Duodenal mucosa (tissue), 2 donors: ENCODE measurements at regions not wholly inside any gene's neighbourhood (a gene's known extent, or its start where the extent isn't known, plus 50 kb on each side); places are given as distances from the start of the nearest gene placed in this dataset.

Experiments
- H3K27ac ChIP-seq: one replicate; pipeline ENCODE4 v1.7.0; 2013; ENCODE audit warnings: low read depth, low read length
- H3K27me3 ChIP-seq, 2 donors: one replicate each; pipeline ENCODE4 v1.7.0; 2013; ENCODE audit warnings: low read length in 2 of 2, control low read depth in 1 of 2; ENCODE audit not compliant: insufficient read depth in 2 of 2, control insufficient read depth in 1 of 2
- H3K36me3 ChIP-seq, 2 donors: one replicate each; pipeline ENCODE4 v1.7.0; 2013; ENCODE audit warnings: low read length in 2 of 2, control low read depth in 1 of 2; ENCODE audit not compliant: insufficient read depth in 2 of 2, control insufficient read depth in 1 of 2
- H3K4me1 ChIP-seq, 2 donors: one replicate each; pipeline ENCODE4 v1.7.0; 2013; ENCODE audit warnings: low read length in 2 of 2, control low read depth in 1 of 2; ENCODE audit not compliant: insufficient read depth in 2 of 2, control insufficient read depth in 1 of 2
- H3K4me3 ChIP-seq, 2 donors: one replicate each; pipeline ENCODE4 v1.7.0; 2013; ENCODE audit warnings: low read length in 2 of 2, low read depth in 1 of 2
- H3K9ac ChIP-seq, 2 donors: one replicate each; pipeline ENCODE4 v1.7.0; 2013; ENCODE audit warnings: low read length in 2 of 2, low read depth in 1 of 2
- H3K9me3 ChIP-seq, 2 donors: one replicate each; pipeline ENCODE4 v1.7.0; 2013; ENCODE audit warnings: low read length in 2 of 2, control low read depth in 1 of 2; ENCODE audit not compliant: control insufficient read depth in 1 of 2

- no peaks in the 10 kb centered on the region for H3K36me3 ChIP-seq
- no peaks in the 10 kb centered on the region for H3K27me3 ChIP-seq
- no peaks in the 10 kb centered on the region for H3K4me1 ChIP-seq
- no peak overlapping the region for H3K27ac ChIP-seq
- no peaks in the 10 kb centered on the region for H3K9me3 ChIP-seq
- no peak overlapping the region for H3K4me3 ChIP-seq
- H3K9ac ChIP-seq = no peak overlapping the region
Observed at GRCh38 chr1:98086156-98086555, 165.3 kb upstream of the DPYD start.

- H3K36me3 ChIP-seq = no peaks in the 10 kb centered on the region
- no peaks in the 10 kb centered on the region for H3K27me3 ChIP-seq
- no peak overlapping the region for H3K4me3 ChIP-seq
- no peaks in the 10 kb centered on the region for H3K4me1 ChIP-seq
- no peaks in the 10 kb centered on the region for H3K9me3 ChIP-seq
- H3K9ac ChIP-seq = no peak overlapping the region
- H3K27ac ChIP-seq = no peak overlapping the region
Observed at GRCh38 chr1:98084188-98084587, 163.4 kb upstream of the DPYD start.

DNA sequence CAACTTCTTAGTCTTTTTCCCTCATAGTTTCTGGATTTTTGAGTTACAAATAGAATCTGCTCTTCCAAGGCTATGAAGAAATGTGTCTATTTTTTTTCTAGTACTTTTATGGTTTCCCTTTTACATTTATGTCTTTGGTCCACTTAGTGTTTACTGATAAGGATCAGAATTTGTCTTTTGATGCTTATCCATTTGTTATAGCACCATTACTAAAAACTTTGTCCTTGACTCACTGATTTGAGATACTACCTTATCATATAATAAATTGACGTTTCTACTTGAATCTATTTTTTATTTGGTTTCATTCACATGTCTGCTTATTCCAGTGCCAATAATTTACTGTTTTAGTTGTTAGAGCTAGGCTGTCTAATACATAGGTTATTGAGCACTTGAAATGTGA, 161.1 kb upstream of the DPYD start:
- H3K36me3 ChIP-seq = no peaks in the 10 kb centered on the region
- no peaks in the 10 kb centered on the region for H3K4me1 ChIP-seq
- no peak overlapping the region for H3K9ac ChIP-seq
- no peaks in the 10 kb centered on the region for H3K9me3 ChIP-seq
- no peak overlapping the region for H3K4me3 ChIP-seq
- H3K27ac ChIP-seq = no peak overlapping the region
- H3K27me3 ChIP-seq = no peaks in the 10 kb centered on the region

DNA sequence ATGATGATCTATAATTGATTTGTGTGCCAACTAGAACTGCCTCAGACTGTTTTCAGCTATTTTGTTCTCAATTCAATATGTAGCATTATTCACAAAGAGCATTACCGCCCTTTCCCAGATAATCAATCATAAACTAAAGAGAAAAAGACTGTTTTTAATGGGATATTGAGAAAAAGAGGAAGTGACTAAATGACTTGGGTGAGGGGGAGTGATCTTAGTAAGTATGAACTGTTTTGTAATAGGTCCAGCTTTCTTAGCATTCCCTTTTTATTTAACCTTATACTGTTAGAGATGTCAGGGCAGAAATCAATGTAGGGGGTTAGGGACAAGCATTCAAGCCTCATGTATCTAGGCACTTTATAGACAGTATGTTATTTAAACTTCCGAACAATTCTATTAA, 157.8 kb upstream of the DPYD start:
- Histone ChIP-seq H3K27me3 (no peaks in the 10 kb centered on the region), H3K27ac (no peak overlapping the region), H3K4me3 (no peak overlapping the region), H3K9ac (no peak overlapping the region), H3K9me3 (peaks cover 0 to 4% of the 10 kb centered on the region in 2 donors), H3K4me1 (peaks cover 0 to 12% of the 10 kb centered on the region in 2 donors), H3K36me3 (no peaks in the 10 kb centered on the region)

DNA sequence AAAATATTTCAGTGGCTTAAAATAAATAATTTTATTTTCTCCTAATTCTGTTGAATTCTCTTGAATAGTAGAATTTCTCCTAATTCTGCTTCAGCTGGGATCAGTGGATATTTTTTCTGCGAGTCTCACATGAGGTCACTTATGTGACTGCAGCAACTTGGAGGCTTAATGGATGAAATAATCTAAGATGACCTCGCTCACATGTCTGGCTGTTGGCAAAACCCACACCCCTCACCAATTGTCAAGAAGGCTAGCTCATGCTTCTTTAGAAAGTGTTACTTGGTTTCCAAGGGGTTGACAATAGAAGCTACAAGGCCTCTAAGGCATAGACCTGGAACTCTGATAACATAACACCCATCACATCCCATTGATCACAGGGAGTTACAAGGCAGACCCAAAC, 156.9 kb upstream of the DPYD start:
- H3K36me3 ChIP-seq = no peaks in the 10 kb centered on the region
- no peaks in the 10 kb centered on the region for H3K27me3 ChIP-seq
- peaks cover 0 to 12% of the 10 kb centered on the region in 2 donors for H3K4me1 ChIP-seq
- H3K27ac ChIP-seq = no peak overlapping the region
- H3K9ac ChIP-seq = no peak overlapping the region
- no peak overlapping the region for H3K4me3 ChIP-seq
- H3K9me3 ChIP-seq = peaks cover 0 to 4% of the 10 kb centered on the region in 2 donors

- Histone ChIP-seq H3K9ac (no peak overlapping the region), H3K4me1 (peaks cover 0 to 12% of the 10 kb centered on the region in 2 donors), H3K27me3 (no peaks in the 10 kb centered on the region), H3K36me3 (no peaks in the 10 kb centered on the region), H3K27ac (no peak overlapping the region), H3K4me3 (no peak overlapping the region), H3K9me3 (peaks cover 0 to 4% of the 10 kb centered on the region in 2 donors)
Observed at GRCh38 chr1:98075626-98076025, 154.8 kb upstream of the DPYD start.

DNA sequence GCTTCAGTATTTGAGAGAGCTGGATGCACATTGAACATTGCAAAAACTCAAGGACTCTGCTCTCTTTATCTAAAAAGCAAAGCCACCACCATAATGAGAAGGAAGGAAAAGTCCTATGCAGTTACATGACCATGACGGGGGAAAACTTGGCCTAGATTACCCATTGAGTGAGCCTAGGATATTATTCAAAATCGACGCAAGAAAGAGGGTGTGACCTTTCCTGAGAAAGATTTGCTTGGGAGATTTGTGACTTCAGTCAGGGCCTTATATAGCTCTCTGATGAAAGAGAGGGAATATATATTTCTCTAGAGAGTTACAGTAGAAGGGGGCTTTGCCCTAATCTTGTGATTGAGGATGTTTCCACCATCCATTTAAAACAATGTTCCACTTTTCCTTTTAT, 153.0 kb upstream of the DPYD start:
- Histone ChIP-seq H3K27ac (no peak overlapping the region), H3K27me3 (no peaks in the 10 kb centered on the region), H3K4me1 (peaks cover 0 to 12% of the 10 kb centered on the region in 2 donors), H3K9ac (no peak overlapping the region), H3K36me3 (no peaks in the 10 kb centered on the region), H3K4me3 (no peak overlapping the region), H3K9me3 (peaks cover 0 to 4% of the 10 kb centered on the region in 2 donors)

DNA sequence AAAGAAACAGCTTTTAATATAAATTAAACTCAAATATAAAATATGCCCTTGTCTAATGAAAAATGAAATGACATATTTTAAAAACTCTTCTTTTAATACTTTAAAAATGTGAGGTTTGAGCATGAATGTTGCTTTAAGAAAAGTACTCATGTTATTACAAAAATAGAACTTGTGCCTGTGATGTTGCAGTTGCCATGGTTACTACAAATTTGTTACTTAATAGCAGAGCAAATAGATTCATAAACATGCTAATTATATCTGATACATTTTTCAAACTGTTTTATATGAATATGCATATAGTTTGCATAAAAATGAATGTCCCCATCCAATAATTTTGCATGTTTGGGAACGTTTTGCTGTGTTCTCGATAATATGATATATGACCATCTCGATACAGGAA, 152.3 kb upstream of the DPYD start:
- peaks cover 0 to 4% of the 10 kb centered on the region in 2 donors for H3K9me3 ChIP-seq
- no peaks in the 10 kb centered on the region for H3K36me3 ChIP-seq
- no peaks in the 10 kb centered on the region for H3K27me3 ChIP-seq
- H3K9ac ChIP-seq = no peak overlapping the region
- no peak overlapping the region for H3K27ac ChIP-seq
- peaks cover 0 to 12% of the 10 kb centered on the region in 2 donors for H3K4me1 ChIP-seq
- no peak overlapping the region for H3K4me3 ChIP-seq

DNA sequence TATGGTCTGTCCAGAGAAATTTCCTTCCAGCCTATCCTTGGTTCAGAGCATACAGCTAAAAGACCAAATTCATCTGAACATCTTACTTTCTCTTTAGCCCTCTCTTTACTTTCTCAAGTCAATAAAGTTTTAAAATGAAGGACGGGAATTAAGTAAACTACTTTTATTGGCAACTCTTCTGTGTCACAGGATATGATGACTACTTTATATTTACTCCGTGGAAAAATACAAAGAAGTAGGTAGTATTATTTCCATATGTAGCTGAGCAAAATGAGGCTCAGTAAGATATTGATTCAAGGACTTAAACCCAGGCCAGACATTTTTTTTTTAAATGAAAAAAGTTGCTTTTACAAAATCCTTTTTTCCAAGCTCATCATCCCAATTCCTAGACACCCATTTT, 151.2 kb upstream of the DPYD start:
- H3K27ac ChIP-seq = no peak overlapping the region
- H3K36me3 ChIP-seq = no peaks in the 10 kb centered on the region
- H3K27me3 ChIP-seq = no peaks in the 10 kb centered on the region
- H3K9ac ChIP-seq = no peak overlapping the region
- no peak overlapping the region for H3K4me3 ChIP-seq
- H3K9me3 ChIP-seq = peaks cover 0 to 4% of the 10 kb centered on the region in 2 donors
- peaks cover 0 to 12% of the 10 kb centered on the region in 2 donors for H3K4me1 ChIP-seq

DNA sequence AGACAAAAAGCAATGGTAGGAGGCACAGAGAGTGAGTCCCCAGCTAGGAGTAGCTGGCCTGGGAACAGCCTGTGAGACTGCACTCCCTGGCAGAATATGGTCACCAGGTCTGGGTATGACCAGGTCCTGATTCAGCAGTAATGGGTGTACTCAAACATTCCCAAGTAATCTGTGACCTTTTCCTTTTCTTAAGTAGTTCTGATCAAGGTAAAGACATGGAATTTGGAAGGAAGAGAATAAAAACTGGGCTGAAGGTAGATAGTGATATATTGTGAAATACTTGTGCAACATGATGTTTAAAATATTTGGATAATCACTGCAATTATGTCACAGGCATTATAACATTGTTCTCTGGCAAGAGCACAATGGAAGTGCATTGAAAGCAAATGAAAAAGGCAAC, 147.2 kb upstream of the DPYD start:
- no peaks in the 10 kb centered on the region for H3K9me3 ChIP-seq
- no peaks in the 10 kb centered on the region for H3K4me1 ChIP-seq
- no peak overlapping the region for H3K4me3 ChIP-seq
- no peaks in the 10 kb centered on the region for H3K36me3 ChIP-seq
- no peak overlapping the region for H3K27ac ChIP-seq
- H3K27me3 ChIP-seq = no peaks in the 10 kb centered on the region
- H3K9ac ChIP-seq = no peak overlapping the region

DNA sequence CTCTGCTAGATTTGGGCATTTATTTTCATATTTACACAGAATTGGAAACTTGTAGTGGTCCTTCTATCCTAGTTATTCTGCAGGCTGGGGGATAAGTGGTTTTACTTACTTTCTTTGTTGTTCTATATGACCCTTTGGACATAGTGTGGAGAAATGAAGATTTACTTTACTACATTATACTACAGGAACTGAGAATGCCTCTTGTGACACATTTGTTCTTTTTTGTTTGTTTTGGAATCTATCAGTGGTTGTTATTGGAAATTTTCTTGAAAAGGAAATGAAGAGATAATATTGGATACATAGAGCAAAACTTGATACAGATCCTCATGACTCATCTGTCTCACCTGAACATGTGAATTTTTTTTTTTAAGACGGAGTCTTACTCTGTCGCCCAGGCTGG, 146.1 kb upstream of the DPYD start:
- Histone ChIP-seq H3K36me3 (no peaks in the 10 kb centered on the region), H3K27me3 (no peaks in the 10 kb centered on the region), H3K27ac (no peak overlapping the region)

More for the DNA sequence above, 146.1 kb upstream of the DPYD start:
- Histone ChIP-seq H3K9ac (no peak overlapping the region), H3K9me3 (no peaks in the 10 kb centered on the region), H3K4me1 (no peaks in the 10 kb centered on the region), H3K4me3 (no peak overlapping the region)
